GM21576 (cell line): ENCODE measurements at regions not wholly inside any gene's neighbourhood (a gene's known extent, or its start where the extent isn't known, plus 50 kb on each side); places are given as distances from the start of the nearest gene placed in this dataset.

ENCODE experiments used
- ATAC-seq: cut with Tn5 transposase; IDR thresholded peaks from one replicate; pipeline ENCODE4 v1.9.1; 2021; ENCODE audit warnings: mild to moderate bottlenecking, moderate library complexity; ENCODE audit not compliant: unreplicated experiment

DNA sequence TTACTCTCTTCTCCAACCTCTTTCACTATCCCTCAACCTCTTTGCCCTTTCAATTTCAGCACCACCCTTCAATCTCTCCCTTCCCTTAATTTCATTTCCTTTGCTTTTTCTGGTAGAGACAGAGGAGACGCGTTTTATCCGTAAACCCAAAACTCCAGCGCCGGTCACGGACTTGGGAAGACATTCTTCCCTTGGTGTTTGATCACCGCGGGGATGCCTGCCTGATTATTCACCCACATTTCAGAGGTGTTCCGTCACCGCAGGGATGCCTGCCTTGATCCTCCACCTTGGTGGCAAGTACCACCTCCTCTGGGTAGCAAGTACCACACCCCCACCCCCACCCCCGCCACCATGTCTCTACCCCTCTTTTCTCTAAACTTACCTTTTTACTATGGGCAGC lies 669.4 kb upstream of the PKDCC start:
- ATAC-seq = no peak

DNA sequence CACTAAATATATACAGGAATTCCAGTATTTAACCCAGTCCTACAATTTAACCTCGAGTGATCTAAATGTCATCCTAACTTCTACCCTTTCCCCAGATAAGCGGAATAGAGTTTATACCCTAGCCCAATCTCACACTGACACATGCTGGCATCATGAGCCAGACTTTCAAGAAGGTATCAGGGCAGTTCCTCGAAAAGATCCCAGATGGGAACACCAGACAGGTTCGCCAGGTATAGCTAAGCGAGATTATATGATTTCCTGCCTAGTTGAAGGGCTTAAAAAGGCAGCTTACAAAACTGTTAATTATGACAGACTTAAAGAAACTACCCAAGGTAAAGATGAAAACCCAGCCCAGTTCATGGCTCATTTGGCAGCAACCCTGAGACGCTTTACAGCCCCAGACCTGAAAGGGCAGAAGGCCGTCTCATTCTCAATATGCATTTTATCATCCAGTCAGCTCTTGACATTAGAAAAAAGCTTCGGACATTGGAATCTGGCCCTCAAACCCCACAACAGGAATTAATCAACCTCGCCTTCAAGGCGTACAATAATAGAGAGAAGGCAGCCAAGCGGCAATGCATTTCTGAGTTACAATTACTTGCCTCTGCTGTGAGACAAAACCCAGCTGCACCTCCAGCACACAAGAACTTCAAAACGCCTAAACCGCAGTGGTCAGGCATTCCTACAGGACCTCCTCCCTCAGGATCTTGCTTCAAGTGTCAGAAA lies 668.2 kb upstream of the PKDCC start:
- no peak for ATAC-seq

DNA sequence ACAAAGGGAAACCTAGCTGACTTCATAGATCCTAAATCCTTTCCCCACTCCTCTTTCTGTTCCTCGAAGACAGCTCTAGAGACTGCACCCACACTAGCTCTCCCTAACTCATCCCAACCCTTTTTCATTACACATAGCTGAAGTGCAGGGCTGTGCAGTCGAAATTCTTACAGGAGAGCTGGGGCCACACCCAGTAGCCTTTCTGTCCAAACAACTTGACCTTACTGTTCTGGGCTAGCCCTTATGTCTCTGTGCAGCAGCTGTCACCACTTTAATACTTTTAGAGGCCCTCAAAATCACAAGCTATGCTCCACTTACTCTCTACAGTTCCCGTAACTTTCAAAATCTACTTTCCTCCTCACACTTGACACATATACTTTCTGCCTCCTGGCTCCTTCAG lies 666.1 kb upstream of the PKDCC start:
- ATAC-seq = no peak

DNA sequence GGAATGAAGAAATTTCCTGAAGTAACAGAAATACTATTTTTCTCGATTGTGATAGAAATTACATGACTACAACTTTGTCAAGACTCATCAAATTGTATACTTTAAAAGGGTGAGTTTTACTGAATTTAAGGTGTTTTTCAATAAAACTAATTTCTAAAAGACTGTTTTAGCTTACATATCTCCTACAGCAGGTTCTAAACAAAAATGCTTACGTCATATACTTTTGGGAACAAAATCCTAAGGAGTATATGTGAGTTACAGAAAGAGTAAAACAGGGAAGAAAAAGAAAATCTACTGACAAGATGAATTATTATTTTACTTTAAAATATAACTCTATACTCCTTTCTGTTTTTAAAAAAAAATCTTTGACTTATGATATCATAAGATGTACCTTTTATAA lies 660.3 kb upstream of the PKDCC start:
- ATAC-seq = no peak

DNA sequence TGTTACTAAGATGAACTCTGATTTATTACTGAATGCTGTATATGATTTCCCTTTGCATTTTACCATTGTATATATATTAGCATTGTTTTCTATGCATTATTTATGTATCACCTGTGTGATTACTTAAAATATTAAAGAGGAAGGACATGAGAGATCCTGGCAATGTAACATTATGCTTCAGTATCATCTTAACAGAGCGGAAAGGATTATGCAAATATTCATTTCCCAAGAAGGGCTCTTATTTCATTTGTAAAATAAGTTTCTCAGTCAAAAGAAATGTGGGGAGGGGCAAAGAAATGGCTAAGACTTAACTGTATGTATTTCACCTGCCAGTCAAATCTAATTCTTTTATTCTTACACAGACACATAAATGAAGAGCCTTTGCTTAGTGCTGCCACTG lies 654.2 kb upstream of the PKDCC start:
- ATAC-seq = no peak

DNA sequence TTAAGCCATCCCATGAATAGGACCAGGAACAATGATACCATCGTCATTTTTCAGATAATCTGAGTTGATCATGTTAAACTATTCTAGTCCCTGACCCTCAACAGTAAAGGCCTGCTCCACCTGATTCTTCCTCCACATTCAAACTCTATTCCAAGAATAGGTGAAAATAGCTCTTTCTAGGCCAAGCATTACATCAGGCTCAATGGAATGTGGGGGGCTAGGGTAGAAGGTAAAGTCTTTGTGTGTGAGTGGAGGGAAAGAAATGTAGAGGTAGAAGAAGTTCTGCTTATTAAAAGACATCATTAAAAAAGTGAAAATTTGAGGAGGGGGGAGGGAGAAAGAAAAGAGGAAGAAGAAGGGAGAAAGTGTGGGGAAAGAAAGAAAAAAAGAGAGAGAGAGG lies 653.3 kb upstream of the PKDCC start:
- ATAC-seq = no peak

DNA sequence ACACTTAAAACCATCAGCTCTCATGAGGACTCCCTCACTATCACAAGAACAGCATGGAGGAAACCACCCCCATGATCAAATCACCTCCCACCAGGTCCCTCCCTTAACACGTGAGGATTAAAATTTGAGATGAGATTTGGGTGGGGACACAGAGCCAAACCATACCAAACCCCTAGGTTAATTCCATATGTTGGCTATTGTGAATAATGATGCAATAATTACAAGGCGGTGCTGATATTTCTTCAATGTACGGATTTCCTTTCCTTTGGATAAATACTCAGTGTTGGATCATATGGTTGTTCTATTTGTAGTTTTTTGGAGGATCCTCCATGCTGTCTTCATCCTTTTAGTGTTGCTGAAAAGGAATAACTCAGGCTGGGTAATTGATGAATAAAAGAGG lies 652.1 kb upstream of the PKDCC start:
- ATAC-seq = no peak

DNA sequence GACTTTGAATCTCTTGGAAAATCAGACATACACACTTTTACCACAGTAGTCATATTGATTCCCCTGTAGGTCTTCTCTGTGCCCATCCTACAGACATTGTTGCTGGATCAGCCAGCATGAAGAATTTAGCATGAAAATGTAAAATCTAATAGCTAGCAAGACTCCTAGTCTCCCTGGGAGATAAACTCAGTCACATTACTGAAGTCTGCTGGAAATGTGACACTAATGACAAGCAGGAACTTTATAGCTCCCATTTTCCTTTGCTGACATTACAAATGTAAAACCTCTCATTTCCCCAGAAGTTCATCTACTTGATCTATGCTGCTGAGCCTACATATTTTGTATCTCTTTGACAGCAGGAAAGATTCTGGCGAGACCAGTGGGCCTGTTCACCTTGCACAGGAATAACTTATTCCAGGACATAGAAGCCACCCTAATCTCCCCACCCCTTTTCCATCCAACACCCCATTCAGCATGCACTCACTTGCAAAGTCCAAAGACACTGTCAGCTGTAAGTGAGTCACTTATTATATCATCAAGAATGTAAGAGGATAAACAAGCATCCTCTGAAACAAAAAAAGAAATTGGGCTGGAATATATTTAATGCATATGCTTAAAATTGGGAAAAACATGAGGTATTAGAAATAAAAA lies 648.3 kb upstream of the PKDCC start:
- ATAC-seq = no peak

DNA sequence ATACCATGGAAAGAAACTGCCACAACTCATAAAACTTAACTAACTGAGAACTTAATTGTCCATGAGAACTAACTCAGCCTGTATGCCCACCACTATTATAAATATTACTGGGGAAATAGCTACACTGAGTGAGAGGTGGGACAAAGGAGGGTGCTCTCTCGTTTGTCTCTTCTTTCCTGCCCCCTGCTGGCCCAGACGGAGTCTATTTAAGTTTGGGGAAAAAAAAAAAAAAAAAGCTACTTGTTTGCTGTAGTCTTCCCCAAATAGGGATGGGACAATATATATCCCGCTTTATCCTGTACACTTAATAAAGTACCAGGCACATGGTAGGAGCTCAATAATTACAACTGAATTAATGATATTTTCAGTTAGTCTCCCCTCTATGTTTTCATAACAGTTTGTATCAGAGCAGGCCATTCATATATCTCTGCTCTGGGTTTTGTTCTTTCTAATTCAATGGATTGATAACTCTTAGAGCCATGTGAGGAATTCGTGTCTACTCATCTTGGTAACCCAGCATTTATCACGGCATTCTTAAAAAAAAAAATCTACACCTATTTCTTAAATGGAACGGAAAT lies 647.6 kb upstream of the PKDCC start:
- no peak for ATAC-seq

DNA sequence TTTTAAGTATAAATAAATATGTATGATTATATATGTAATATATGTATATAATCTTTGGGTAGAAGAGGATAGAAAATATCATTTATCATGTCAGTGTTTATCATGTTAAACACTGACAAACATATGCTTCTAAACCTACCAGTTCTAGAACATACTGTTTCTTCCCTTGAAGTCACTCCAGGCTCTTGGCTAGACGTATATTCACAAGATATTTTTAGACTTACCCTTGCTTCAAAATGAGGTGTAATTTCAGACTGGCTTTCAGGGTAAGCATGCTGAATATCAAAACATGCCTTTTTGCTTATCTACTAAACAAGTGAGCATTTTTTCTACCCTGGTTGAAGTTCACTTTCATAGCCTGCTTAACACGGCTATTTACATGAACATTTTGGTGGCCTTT lies 642.4 kb upstream of the PKDCC start:
- ATAC-seq = no peak

DNA sequence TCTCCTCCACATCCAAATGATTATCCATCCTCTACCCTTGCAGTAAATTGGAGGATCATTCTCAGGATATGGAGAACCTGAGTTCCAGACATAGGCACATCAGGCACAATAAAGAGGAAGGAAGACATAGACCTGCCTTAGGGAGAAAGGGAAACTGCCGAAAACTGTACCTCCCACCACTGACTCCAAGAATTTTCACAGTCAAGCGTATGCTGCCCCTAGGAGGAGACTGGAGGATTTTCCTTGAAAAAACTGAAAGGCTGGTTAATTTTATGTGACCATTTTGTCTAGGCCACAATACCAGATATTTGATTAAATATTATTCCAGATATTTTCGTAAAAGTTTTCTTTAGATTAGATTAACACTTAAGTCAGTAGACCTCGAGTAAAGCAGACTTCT lies 638.5 kb upstream of the PKDCC start:
- ATAC-seq = no peak

DNA sequence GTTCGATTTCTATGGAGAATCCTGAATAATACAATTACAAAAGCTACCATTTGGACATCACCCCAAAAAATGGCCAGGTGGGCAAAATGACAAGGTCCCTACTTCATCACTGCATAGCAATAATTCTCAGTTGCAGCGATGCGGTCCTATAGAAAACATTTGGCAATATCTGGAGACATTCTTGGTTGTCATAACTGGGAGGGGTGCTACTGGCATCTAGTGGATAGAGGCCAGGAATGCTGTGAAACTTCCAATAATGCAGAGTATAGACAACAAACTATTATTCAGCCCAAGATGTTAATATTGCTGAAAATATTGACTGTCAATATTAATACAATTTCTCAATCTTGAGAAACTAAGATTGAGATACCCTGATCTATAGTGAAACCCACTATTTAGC lies 637.8 kb upstream of the PKDCC start:
- no peak for ATAC-seq

DNA sequence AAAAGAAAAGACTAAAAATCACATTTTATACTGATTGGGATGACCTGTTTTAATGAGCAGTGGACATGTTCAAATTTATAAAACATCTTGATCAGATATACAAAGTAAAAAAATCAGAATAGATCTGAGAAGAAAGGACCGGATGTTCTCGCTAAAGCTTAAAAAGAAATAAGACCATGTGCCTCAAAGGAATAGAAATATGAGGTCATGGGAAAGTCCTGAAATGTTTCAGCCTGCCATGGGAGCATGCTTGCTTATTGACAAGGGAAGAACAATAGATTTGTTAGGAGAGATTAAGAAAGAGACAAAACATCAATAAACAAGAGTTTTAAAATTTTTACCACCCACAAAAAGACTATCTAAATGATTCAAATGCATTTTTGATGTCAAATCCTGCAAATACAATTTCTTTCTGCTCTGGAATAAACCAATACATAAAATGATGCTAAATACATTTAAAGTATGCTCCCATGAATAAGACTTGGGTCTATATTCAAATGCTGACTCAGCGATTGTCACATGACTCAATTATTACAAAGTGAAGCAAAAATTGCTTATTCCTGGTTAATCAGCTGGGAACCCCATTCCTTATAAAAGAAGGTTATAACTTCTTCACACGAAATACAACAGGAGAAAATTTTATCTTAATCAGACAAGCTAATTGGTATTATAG lies 633.9 kb upstream of the PKDCC start:
- ATAC-seq = no peak

DNA sequence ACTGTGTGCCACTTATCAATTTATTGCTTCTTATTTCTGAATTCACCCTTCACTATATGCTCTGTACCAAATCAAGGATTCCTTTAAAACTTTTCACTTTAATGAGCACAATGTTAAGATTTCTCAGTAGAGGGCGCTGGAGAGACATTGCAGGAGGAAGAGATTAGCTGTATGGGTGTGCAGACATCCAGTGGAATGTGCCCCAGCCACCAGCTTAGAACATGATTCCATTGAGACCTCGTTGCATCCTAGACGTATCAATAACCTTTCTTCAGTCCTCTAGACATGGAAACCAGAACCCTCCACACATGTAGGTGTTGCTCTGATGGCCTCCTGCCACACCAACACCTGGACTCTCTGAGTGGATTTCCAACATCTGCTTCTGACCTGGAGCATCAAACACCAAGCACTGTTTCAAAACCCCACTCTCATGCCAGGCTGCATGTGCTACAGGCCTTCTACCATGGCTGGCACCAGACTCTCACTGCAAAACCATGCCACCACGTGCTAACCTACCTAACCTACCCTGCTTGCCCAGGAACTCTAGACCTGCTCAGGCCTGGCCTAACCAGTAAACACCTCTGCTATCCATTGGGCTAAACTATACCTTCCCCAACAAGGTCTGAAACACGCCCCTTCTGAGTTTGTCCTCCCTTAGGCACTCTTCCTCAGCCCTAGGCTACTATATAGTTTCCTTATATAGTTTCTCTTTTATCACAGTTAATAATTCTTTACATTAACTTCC lies 633.2 kb upstream of the PKDCC start:
- ATAC-seq = no peak

DNA sequence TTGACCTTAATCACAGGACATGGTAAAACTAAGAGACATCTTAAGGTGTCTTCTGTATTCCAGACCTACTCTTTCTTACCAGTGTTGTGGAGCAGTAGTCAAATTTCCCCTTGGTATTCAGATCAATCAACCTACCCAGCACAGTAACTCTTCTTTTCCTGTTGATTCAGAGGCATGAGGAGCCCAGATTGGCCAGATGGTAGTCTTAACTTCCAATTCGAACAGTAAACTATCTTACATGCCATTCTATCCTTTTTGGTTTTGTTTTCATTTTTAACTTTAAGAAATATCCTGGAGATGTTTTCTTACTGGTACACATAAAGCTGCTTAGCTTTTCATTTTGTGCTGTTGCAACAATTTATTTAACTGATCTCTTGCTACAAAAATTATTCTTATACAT lies 630.3 kb upstream of the PKDCC start:
- ATAC-seq = no peak

DNA sequence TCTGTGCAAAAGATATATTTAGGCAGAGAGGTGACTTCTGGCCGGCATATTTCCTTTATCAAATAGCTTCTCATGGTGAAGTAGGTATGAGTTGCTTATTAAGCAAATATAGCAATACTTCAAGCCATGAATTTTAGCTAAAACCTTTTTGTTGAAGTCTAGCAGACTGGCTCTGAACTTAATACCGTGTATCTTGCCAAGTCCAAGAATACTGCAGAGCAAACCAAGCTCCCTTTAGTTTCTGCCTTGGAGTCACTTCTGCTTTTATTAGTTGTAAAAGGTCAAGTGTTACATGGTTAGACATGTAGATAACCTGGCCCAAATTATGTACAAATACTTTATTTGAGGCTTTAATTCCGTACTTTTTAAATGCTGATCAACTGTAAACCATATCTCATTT lies 627.6 kb upstream of the PKDCC start:
- no peak for ATAC-seq

DNA sequence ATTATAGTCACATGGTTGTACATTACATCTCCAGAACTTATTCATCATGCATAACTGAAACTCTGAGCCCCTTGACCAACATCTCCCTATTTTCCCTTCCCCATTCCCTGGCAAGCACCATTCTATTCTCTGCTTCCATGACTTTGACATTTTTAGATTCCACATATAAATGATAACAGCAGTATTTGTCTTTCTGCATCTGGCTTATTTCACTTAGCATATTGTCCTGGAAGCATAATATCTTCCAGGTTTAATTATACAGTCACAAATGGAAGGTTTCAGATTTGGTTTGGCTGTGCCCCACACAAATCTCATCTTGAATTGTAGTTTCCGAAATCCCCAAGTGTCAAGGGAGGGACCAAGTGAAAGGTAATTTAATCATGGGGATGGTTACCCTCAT lies 626.9 kb upstream of the PKDCC start:
- no peak for ATAC-seq

DNA sequence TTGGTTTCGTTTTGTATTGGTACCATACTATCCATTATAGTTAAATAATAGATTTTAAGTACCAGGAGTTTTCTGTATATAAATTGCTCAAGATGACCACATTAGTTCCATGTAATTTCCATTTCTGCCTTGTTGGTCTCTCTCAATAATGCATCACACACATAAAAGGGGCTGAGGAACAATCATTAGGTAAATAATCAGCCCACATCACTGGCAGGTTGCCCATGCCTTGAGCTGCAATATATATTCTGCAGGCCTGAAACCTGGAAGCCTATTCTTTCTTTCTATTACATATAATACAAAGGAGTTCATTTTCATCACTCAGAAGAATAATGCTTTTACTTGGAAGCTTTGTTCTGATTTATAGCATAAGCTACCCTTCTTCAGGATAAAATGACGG lies 616.1 kb upstream of the PKDCC start:
- ATAC-seq = no peak

DNA sequence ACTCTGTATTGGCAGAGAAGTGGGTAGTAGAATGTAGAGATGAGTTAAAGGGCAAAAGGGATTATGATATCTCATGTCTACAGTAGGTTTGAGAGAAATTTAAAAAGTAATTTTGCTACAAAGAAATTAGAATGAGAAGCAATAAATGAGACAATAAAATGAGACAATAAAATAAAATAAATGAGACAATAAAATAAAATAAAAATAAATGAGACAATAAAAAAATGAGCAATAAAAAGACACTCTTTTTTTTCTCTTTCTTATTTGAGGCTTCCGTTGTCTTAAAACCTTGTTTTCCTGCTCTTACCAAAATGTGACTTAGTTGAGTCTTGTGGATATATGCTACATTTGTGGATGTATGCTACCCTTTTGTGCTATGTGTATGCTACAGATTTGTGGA lies 615.4 kb upstream of the PKDCC start:
- no peak for ATAC-seq

DNA sequence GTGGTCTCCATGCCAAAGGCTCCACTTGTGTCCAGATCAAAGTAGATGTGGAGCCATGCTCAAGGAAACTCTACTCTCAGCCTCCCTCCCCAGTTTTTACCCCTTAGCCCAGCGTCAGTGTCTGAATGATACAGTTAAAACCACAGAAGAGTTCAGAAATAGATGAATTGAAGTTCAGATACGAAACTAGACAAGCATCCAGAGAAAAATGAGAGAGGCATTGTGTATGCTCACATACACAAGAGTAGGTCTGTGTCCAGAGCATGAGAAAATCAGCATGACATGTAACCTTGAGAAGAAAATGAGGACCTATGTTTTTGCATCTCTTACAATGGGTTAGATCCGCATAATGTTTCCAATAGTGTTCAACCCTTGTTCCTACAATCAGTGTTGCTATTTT lies 612.8 kb upstream of the PKDCC start:
- no peak for ATAC-seq

DNA sequence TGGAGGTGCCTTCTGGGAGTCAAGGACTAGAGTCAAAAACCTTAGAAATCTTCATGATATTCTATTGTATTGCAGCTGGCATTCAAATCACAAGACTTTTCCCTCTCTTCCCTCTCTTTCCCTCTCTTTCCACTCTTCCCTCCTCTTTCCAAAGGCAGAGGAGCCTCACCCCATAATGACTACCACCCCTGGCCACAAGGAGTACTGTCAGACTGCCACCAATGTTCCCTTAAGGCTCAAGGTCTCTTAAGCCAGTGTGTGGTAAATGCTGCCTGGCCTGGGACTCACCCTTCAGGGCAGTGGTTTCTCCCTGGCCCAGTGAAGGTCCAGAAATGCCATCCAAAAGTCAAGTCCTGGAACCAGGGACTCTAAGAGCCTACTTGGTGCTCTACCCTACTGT lies 605.9 kb upstream of the PKDCC start:
- ATAC-seq = no peak
